ENCODE measurements at regions not wholly inside any gene's neighbourhood (a gene's known extent, or its start where the extent isn't known, plus 50 kb on each side); places are given as distances from the start of the nearest gene placed in this dataset.

DNA sequence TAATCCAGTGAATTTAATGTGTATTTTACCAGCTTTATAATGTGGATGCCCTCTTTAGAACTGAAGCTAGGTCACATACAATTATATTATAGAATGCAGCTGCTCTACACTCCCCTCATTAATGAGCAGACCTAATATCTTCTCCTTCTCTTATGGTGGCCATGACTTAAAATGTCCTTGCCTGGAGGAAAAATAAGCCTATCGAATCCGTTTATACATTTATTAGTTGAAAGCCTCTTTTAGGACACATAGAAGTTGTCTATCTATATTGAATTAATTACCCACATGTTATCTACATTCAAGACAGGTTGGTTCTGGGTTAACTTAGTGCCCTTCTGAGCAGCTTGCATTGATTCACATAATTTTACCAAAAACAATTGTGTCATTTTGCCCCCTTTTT lies 1716.8 kb downstream of the HACE1 start:
- TF ChIP-seq, protein P1, sequence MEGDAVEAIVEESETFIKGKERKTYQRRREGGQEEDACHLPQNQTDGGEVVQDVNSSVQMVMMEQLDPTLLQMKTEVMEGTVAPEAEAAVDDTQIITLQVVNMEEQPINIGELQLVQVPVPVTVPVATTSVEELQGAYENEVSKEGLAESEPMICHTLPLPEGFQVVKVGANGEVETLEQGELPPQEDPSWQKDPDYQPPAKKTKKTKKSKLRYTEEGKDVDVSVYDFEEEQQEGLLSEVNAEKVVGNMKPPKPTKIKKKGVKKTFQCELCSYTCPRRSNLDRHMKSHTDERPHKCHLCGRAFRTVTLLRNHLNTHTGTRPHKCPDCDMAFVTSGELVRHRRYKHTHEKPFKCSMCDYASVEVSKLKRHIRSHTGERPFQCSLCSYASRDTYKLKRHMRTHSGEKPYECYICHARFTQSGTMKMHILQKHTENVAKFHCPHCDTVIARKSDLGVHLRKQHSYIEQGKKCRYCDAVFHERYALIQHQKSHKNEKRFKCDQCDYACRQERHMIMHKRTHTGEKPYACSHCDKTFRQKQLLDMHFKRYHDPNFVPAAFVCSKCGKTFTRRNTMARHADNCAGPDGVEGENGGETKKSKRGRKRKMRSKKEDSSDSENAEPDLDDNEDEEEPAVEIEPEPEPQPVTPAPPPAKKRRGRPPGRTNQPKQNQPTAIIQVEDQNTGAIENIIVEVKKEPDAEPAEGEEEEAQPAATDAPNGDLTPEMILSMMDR (IDR thresholded peaks at IDR 0.05): no peak

DNA sequence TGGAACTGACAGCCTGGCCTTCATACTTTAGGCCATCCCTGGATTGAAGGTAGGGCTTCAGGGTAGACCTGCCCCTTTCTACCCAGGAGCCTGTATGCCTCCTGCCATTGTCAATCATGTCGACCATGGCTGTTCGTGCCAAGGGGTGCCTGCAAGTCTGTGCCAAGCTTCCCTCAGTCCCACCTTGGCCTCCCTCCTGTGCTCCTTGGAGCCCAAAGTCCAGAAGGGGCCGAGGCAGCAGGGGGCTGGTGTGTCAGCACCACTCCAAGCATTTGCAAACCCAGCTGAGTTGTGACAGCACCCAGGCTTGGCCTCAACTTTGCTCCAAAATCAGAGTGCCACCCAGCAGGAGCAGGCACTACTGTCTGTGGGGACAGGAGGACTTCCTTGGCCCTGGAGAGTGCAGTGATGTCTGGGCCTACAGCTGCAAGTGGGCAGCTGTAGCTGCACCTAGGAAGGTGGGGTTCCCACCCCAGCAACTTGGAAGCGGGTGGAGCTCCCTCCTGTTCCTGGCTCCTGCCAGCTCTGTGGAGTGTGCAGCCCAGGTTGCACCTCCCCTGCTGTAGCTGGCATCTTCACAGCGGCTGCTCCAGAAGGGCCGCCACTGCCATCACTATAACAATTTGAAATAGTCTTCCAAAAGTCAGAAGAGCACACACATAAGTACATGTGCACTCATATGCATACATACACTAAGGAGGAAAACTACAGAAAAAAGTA lies 1719.3 kb downstream of the HACE1 start:
- TF ChIP-seq, protein P1 (IDR thresholded peaks at IDR 0.05): no peak

DNA sequence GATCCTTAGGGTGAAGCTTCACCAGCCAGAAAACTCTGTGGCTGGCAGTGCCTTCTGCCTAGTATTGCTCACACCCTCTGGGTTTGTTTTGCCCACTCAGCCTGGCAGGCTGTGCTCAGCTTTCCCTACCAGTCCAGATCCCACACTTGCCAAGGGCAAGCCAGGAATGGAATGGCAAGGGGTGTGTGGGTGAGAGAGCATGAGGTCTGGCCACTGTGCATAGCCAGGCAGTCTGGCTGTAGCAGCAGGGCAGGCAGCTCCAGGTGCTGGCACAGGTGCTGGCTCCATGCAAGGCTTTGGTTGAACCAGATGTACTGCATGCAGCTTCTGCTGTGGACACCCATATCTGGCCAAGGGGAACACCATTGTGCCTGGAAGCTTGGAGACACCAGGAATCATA lies 1720.3 kb downstream of the HACE1 start:
- TF ChIP-seq, protein P1 (IDR thresholded peaks at IDR 0.05): no peak

DNA sequence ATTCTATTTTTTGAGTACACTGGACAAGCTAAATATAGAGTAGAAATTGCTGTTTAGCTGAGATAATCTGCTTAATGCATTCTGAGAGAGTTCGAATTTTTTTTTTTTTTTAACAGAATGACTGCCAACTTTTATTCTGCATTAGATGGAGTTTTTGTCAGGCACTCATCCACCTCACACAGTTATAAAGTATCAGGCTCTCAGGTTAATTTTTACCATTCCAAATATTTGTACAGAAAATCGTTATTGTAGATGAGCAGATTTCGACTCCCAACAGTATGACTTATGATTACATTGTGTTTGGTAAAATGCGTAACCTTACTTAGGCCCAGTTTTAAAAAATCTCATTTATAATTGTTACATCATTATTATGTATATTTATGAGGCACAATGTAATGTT lies 1731.0 kb downstream of the GRIK2 start:
- TF ChIP-seq, protein P1 (IDR thresholded peaks at IDR 0.05): no peak

DNA sequence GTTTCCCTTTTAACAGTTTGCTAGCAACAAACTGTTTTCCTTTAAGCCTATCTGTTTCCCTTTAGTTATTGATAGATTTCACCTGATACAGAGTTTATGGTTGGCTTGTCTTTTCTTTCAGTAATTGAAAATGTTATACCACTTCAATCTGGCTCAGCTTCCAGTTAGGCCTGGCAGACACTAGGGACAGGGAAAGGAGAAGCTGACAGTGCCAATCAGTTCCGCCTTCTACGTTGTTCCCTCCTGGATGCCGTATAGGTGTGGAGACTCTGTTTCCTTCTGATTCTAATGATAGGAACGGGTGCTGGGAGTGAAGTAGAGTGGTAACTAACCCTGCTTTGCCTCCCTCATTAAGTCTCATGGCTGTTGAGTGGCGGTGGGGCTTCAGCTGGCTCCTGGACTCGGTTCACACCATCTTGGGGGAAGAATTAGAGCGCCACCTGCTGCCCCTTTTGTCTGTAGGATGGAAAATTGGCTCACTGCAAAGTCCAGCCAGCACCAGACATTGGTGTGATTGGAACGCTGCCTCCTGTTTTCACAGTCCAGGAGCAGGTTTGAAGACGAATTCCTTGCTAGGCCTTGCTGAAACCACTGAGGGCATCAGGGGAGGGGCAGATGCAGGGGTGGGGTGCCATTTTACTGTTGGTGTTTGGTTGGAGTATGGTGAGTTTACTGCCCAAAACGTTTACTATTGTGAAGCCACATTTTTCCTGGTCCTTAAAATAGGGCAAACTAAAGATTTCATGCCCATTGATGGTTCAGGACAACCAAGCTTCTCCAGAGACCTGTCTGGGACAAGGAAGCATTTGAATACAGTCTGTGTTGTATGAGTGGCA lies 1729.5 kb downstream of the GRIK2 start:
- TF ChIP-seq, protein P1 (IDR thresholded peaks at IDR 0.05): peak; percentile 77

DNA sequence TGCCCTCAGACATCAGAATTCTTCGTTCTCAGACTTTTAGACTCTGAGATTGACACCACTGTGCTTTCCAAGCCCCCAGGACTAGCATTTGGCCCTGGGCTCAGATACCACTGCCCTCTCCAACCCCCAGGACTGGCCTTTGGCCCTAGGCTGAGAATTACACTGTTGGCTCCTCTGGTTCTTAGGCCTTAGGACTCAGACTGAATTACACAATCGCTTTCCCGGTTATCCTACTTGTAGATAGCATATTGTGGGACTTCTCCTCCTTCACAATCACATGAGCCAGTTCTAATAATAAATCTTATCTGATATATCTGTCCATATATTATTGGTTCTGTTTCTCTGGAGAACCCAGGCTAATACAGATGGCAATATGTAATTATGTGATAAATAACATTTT lies 1725.5 kb downstream of the GRIK2 start:
- TF ChIP-seq, protein P1 (IDR thresholded peaks at IDR 0.05): no peak

DNA sequence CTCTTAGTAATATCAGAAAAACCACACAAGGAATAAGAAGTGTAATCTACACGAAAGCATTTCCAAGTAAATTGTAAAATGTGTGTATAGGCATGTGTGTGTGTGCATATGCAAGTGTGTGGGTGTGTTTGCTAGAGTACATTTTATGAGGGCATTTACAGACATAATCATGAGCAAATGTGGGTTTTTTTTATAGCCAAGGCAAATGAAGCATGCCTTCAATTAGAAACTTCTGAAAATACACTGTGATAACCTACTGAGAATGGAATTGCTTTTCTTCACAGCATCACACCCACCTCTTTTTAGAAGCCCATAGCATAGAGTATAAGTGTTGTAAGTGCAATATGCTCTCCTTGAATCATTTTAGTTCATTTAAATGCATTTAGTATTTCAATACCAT lies 1721.1 kb downstream of the GRIK2 start:
- TF ChIP-seq, protein P1 (IDR thresholded peaks at IDR 0.05): no peak
